Tibial artery (tissue), 4 donors: ENCODE measurements at regions not wholly inside any gene's neighbourhood (a gene's known extent, or its start where the extent isn't known, plus 50 kb on each side); places are given as distances from the start of the nearest gene placed in this dataset.

ENCODE experiments used
- DNase-seq, 2 donors: peaks; one replicate each; pipeline ENCODE4 v3.0.0-alpha.2; 2019
- H3K27ac ChIP-seq, 2 donors: fragments of 200-600 bp; sonication (generic) in 1 of 2; 1 replicate in 1 of 2; 2 replicates in 1 of 2; pipeline ENCODE4 v1.5.1; 2018 to 2019; ENCODE audit warnings: mild to moderate bottlenecking in 1 of 2
- H3K27me3 ChIP-seq, 2 donors: fragments of 200-600 bp; sonication (generic) in 1 of 2; one replicate each; pipeline versions ENCODE4 v1.5.1 to v1.6.0; 2016 to 2019
- H3K36me3 ChIP-seq, 3 donors: fragments of 200-600 bp; sonication (generic) in 2 of 3; one replicate each; pipeline ENCODE4 v1.5.1; 2016 to 2019; ENCODE audit warnings: mild to moderate bottlenecking in 2 of 3
- H3K4me1 ChIP-seq, 4 donors: fragments of 200-600 bp; sonication (generic) in 2 of 4; 1 replicate in 3 of 4; 2 replicates in 1 of 4; pipeline ENCODE4 v1.5.1; 2016 to 2019
- H3K4me3 ChIP-seq, 2 donors: fragments of 200-600 bp; sonication (generic) in 1 of 2; 1 replicate in 1 of 2; 2 replicates in 1 of 2; pipeline ENCODE4 v1.5.1; 2018 to 2019; ENCODE audit warnings: mild to moderate bottlenecking in 2 of 2
- H3K9me3 ChIP-seq, 3 donors: fragments of 200-600 bp; sonication (generic) in 1 of 3; one replicate each; pipeline ENCODE4 v1.5.1; 2016 to 2019
- intact Hi-C: fragments of 100-400 bp; cut with DNase I; formaldehyde crosslinking; loops from one replicate; pipeline ENCODE4 v1.15.0; 2023; ENCODE audit warnings: low total_unique reads
- TF ChIP-seq, protein P1 (sequence below), 2 experiments: fragments of 200-600 bp in 1 of 2; fragments of 450-650 bp in 1 of 2; IDR thresholded peaks; one replicate each; pipeline ENCODE4 v1.5.1; 2017 to 2019; ENCODE audit warnings: antibody characterized with exemption in 2 of 2, mild to moderate bottlenecking in 1 of 2, moderate library complexity in 1 of 2

DNA sequence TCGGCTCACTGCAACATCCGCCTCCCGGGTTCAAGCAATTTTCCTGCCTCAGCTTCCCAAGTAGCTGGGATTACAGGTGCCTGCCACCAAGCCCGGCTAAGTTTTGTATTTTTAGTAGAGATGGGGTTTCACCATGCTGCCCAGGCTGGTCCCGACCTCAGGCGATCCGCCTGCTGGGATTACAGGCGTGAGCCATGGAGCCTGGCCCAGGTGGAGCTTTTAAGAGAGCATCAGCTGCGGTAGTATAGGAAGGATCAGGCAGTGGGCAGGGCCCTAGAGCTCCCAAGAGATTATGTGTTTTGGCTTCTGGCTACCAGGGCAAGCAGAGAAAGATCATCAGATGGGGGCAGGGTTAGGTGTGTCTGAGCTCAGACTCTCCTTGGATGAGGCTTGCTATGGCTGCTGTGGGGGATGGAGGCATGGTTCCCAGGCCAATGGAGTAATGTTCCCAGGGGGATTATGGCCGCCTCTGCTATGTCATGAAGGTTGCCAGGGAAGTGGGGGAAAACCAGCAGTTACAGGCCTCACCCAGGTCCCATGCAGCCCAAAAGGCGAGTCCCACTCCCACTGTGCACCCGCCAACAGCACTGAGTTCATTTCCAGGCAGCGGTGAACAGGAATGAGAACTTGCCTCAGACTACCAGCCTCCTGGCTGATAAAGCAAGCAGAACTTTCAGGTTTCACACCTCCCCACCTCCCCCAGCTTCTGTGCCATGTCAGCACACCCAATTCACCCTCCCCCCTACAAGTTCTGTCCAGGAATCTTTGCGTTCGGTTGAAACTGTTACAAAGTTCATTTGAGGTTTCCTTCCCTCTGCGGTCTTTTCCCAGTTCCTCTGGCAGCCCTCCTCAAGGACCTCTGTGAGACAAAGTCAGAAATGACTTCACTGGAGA, 507.6 kb downstream of the SPATA31D1 start:
- H3K36me3 ChIP-seq = no peaks in the 10 kb centered on the region
- no peaks in the 10 kb centered on the region for H3K4me1 ChIP-seq
- DNase-seq = no peak
- TF ChIP-seq, protein P1, sequence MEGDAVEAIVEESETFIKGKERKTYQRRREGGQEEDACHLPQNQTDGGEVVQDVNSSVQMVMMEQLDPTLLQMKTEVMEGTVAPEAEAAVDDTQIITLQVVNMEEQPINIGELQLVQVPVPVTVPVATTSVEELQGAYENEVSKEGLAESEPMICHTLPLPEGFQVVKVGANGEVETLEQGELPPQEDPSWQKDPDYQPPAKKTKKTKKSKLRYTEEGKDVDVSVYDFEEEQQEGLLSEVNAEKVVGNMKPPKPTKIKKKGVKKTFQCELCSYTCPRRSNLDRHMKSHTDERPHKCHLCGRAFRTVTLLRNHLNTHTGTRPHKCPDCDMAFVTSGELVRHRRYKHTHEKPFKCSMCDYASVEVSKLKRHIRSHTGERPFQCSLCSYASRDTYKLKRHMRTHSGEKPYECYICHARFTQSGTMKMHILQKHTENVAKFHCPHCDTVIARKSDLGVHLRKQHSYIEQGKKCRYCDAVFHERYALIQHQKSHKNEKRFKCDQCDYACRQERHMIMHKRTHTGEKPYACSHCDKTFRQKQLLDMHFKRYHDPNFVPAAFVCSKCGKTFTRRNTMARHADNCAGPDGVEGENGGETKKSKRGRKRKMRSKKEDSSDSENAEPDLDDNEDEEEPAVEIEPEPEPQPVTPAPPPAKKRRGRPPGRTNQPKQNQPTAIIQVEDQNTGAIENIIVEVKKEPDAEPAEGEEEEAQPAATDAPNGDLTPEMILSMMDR (IDR thresholded peaks at IDR 0.05) = no peak
- intact Hi-C loops = no loop called here
- no peak overlapping the region for H3K4me3 ChIP-seq
- no peaks in the 10 kb centered on the region for H3K27me3 ChIP-seq
- H3K27ac ChIP-seq = no peak overlapping the region
- H3K9me3 ChIP-seq = no peaks in the 10 kb centered on the region

DNA sequence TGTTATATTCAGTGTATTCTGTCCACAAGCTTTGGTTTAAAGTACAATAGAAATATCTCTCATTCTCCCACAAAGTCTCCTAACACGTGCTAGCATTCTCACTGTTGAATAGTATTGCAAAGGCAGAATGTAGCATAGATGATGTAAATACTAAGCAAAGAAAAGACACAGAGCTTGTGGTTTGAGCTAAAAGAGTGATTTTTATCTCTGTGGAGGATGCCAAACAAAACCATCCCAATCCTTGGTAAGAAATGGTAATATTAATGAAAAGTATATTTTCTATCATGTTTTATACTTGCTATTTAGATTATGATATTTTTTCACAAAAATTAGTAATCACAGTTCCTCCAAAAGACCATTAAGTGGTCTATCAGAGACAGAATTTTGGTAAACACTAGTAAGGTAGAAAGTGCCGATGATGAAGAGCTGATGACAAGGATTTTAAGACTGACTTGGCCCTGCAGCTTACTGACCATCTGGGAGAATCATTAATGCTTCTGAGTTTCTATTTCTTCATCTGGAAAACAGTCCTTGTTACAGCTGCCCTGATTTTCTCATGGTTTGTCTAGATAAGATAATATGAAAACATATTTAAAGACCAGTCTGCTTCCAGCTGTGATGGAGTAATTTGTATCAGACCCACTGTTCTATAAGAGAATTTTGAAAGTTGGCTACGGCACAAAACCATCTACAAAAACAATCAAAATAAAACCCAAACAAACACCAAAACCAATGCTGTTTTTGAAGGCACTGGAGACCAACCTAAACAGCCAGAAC, 510.2 kb downstream of the SPATA31D1 start:
- no peak for DNase-seq
- H3K36me3 ChIP-seq = no peaks in the 10 kb centered on the region
- H3K27ac ChIP-seq = no peak overlapping the region
- H3K4me3 ChIP-seq = no peak overlapping the region
- no peaks in the 10 kb centered on the region for H3K9me3 ChIP-seq
- no peaks in the 10 kb centered on the region for H3K27me3 ChIP-seq
- TF ChIP-seq, protein P1 (IDR thresholded peaks at IDR 0.05) = no peak
- no peaks in the 10 kb centered on the region for H3K4me1 ChIP-seq
- intact Hi-C loops = no loop called here

DNA sequence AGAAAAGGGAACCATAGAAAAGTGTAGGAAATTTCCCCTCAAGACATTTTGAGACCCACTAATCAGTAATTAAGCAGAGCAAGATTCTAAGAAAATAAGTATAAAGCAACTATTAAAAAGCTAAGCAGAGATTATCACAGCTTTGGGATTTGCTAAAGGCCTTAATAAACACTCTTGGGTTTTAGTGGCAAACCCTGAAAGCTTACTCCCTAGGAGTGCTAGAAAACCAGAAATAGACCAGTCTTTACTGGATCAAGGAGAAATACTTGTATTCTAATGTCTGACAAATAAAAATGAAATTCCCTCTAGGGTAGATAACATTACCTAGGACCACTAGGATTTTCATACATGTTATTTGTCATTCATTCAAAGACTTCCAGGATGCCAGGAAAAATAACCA, 510.8 kb downstream of the SPATA31D1 start:
- Histone ChIP-seq H3K36me3 (no peaks in the 10 kb centered on the region), H3K4me3 (no peak overlapping the region), H3K27ac (no peak overlapping the region), H3K9me3 (no peaks in the 10 kb centered on the region), H3K4me1 (no peaks in the 10 kb centered on the region), H3K27me3 (no peaks in the 10 kb centered on the region)
- no peak for DNase-seq
- TF ChIP-seq, protein P1 (IDR thresholded peaks at IDR 0.05) = no peak
- intact Hi-C loops = no loop called here

DNA sequence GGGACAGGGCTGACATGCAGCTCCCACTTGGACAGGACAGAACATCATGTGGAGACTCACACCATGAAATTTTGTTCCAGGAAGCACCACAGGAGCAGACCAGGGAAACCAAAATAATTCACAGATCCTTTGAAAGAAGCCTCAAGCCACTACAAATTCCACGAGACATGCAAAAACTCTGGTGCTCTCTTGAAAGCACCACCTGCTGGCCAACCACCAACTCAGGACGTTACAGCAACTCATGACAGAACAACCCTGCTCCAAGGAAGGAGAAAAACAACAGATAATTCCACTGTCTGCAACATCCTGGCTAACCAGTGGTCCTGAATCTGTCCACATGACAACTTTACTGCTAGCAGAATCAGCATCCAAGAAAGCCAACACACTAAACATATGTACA, 516.0 kb downstream of the SPATA31D1 start:
- no peaks in the 10 kb centered on the region for H3K36me3 ChIP-seq
- DNase-seq = no peak
- H3K9me3 ChIP-seq = peaks cover 0 to 10% (median 0%) of the 10 kb centered on the region in 3 donors
- H3K27me3 ChIP-seq = no peaks in the 10 kb centered on the region
- intact Hi-C loops = no loop called here
- H3K27ac ChIP-seq = no peak overlapping the region
- H3K4me3 ChIP-seq = no peak overlapping the region
- TF ChIP-seq, protein P1 (IDR thresholded peaks at IDR 0.05) = no peak
- H3K4me1 ChIP-seq = no peaks in the 10 kb centered on the region

DNA sequence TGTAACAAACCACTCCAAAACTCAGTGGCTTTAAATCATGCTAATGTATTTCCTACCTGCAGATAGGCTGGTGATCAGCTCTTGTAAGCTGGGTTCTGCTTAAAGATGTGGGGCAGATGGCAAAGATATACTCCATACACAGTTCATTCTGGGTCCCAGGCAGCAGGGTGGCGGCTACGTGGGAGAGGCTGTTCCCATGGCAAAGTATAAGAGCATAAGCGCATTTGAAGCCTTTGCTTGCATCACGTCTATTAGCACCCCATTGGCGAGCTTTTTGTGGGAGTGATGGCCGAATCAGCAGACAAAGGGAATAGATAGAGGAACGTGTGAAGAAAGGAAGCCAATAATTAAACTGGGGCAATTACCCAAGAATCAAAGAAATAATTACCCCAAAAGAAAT, 523.1 kb downstream of the SPATA31D1 start:
- no peak overlapping the region for H3K27ac ChIP-seq
- intact Hi-C loops = no loop called here

More for the DNA sequence above, 523.1 kb downstream of the SPATA31D1 start:
- DNase-seq = no peak
- Histone ChIP-seq H3K4me3 (no peak overlapping the region), H3K36me3 (no peaks in the 10 kb centered on the region), H3K27me3 (no peaks in the 10 kb centered on the region), H3K9me3 (no peaks in the 10 kb centered on the region), H3K4me1 (peaks cover 0 to 24% (median 8%) of the 10 kb centered on the region in 4 donors)
- TF ChIP-seq, protein P1 (IDR thresholded peaks at IDR 0.05) = no peak
